ENCODE measurements at regions not wholly inside any gene's neighbourhood (a gene's known extent, or its start where the extent isn't known, plus 50 kb on each side); places are given as distances from the start of the nearest gene placed in this dataset.
"Not testable (repeated sequence)": the region's sequence is repeated elsewhere in the genome, so short reads cannot be mapped to it uniquely, and the experiment has no call there.

GRCh38 chr14:101634850-101635748 lies 73.8 kb downstream of the DIO3 start:
- DNase-seq: no peak

GRCh38 chr14:101635749-101636560 lies 74.7 kb downstream of the DIO3 start:
- no peak for DNase-seq

- DNase-seq: no peak
Observed at GRCh38 chr14:101639241-101639833, 78.0 kb downstream of the DIO3 start.

GRCh38 chr14:101643651-101644050 lies 82.4 kb downstream of the DIO3 start:
- DNase-seq: no peak

- no peak for DNase-seq
Observed at GRCh38 chr14:101654051-101654450, 92.8 kb downstream of the DIO3 start.

GRCh38 chr14:101657372-101657771 lies 96.1 kb downstream of the DIO3 start:
- DNase-seq: no peak

- DNase-seq: peak; percentile 36
Observed at GRCh38 chr14:101665478-101666078, 95.9 kb upstream of the PPP2R5C start.

- no peak for DNase-seq
Observed at GRCh38 chr14:101666264-101666663, 95.2 kb upstream of the PPP2R5C start.

- DNase-seq: no peak
Observed at GRCh38 chr14:101669629-101670028, 91.9 kb upstream of the PPP2R5C start.

- no peak for DNase-seq
Observed at GRCh38 chr14:101673873-101674272, 87.6 kb upstream of the PPP2R5C start.

GRCh38 chr14:101675835-101676234 lies 85.7 kb upstream of the PPP2R5C start:
- DNase-seq: not testable (repeated sequence)

- DNase-seq: not testable (repeated sequence)
Observed at GRCh38 chr14:101677912-101678327, 83.6 kb upstream of the PPP2R5C start.

- DNase-seq: no peak
Observed at GRCh38 chr14:101681795-101682194, 79.7 kb upstream of the PPP2R5C start.

GRCh38 chr14:101683365-101683764 lies 78.1 kb upstream of the PPP2R5C start:
- no peak for DNase-seq

GRCh38 chr14:101687756-101688546 lies 73.6 kb upstream of the PPP2R5C start:
- no peak for DNase-seq

- no peak for DNase-seq
Observed at GRCh38 chr14:101689039-101689501, 72.4 kb upstream of the PPP2R5C start.

- not testable (repeated sequence) for DNase-seq
Observed at GRCh38 chr14:101689966-101690365, 71.5 kb upstream of the PPP2R5C start.

GRCh38 chr14:101695659-101696058 lies 65.8 kb upstream of the PPP2R5C start:
- DNase-seq: no peak

GRCh38 chr14:101704140-101704539 lies 57.4 kb upstream of the PPP2R5C start:
- peak; percentile 23 for DNase-seq

- peak; percentile 29 for DNase-seq
Observed at GRCh38 chr14:101705733-101706508, 55.6 kb upstream of the PPP2R5C start.

- no peak for DNase-seq
Observed at GRCh38 chr14:101706509-101707067, 54.9 kb upstream of the PPP2R5C start.
